Progenitor cell of endocrine pancreas (in vitro differentiated cells): ENCODE measurements at regions not wholly inside any gene's neighbourhood (a gene's known extent, or its start where the extent isn't known, plus 50 kb on each side); places are given as distances from the start of the nearest gene placed in this dataset.

Experiments used
- DNase-seq: peaks from one replicate; pipeline ENCODE4 v3.0.0; 2021; ENCODE audit warnings: low spot score; ENCODE audit not compliant: unreplicated experiment
- H3K27ac Mint-ChIP-seq: 2 replicates; pipeline ENCODE4 v1.8.0; 2021; ENCODE audit warnings: mild to moderate bottlenecking, moderate library complexity, mixed read lengths
- H3K27me3 Mint-ChIP-seq: 2 replicates; pipeline ENCODE4 v1.8.0; 2021; ENCODE audit warnings: mixed read lengths
- H3K36me3 Mint-ChIP-seq: 2 replicates; pipeline ENCODE4 v1.8.0; 2022; ENCODE audit warnings: mixed read lengths; ENCODE audit not compliant: insufficient read depth
- H3K4me1 Mint-ChIP-seq: 2 replicates; pipeline ENCODE4 v1.8.0; 2021; ENCODE audit warnings: low read depth, mixed read lengths
- H3K4me3 Mint-ChIP-seq: 2 replicates; pipeline ENCODE4 v1.8.0; 2021; ENCODE audit warnings: low read depth, mild to moderate bottlenecking, moderate library complexity, mixed read lengths
- H3K9me3 Mint-ChIP-seq: 2 replicates; pipeline ENCODE4 v1.8.0; 2021; ENCODE audit warnings: low read depth, mixed read lengths
- TF ChIP-seq, protein P1 (sequence below): fragments of 200-600 bp; sonication (generic); IDR thresholded peaks from one replicate; pipeline ENCODE4 v1.5.0; 2021; ENCODE audit warnings: antibody characterized with exemption, mild to moderate bottlenecking; ENCODE audit not compliant: unreplicated experiment

DNA sequence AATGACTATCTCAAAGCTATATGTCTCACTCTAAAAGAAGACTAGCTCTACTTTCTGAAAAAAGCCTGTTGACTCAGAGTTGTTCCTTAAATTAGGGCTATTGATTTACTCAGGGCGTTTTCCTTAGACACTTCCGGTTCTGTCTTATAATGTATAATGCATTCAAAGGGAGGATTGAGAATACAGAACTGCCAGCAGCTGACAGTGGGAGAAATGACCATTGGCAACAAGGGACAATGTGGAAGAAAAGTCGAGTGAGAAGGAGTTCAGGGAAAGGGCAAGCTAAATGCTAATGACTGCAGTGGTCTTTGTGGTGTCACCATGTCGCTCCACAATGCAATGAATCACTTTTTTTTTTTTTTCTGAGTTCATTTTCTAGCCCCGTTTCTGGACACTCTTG is 65.7 kb upstream of the ANKH start:
- Mint-ChIP-seq H3K4me1 (peaks cover 4% of the 10 kb centered on the region), H3K4me3 (no peak overlapping the region), H3K27ac (no peak overlapping the region), H3K9me3 (peaks cover 2% of the 10 kb centered on the region), H3K27me3 (no peaks in the 10 kb centered on the region), H3K36me3 (no peaks in the 10 kb centered on the region)
- TF ChIP-seq, protein P1, sequence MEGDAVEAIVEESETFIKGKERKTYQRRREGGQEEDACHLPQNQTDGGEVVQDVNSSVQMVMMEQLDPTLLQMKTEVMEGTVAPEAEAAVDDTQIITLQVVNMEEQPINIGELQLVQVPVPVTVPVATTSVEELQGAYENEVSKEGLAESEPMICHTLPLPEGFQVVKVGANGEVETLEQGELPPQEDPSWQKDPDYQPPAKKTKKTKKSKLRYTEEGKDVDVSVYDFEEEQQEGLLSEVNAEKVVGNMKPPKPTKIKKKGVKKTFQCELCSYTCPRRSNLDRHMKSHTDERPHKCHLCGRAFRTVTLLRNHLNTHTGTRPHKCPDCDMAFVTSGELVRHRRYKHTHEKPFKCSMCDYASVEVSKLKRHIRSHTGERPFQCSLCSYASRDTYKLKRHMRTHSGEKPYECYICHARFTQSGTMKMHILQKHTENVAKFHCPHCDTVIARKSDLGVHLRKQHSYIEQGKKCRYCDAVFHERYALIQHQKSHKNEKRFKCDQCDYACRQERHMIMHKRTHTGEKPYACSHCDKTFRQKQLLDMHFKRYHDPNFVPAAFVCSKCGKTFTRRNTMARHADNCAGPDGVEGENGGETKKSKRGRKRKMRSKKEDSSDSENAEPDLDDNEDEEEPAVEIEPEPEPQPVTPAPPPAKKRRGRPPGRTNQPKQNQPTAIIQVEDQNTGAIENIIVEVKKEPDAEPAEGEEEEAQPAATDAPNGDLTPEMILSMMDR: no peak
- DNase-seq: no peak

DNA sequence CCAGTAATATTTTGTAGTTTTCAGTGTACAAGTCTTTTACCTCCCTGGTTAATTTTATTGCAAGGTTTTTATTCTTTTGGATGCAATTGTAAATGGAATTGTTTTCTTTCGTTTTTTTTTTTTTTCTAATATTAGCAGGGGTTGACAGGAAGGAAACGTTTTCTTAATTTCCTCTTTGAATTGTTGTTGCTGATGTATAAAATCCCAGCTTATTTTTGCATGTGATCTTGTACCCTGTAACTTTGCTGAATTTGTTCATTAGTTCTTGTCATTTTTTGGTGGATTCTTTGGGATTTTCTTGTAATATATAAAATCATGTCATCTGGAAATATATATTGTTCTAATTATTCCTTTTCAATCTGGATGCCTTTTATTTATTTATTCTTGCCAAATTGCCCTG is 65.0 kb upstream of the ANKH start:
- H3K36me3 Mint-ChIP-seq: no peaks in the 10 kb centered on the region
- no peak overlapping the region for H3K27ac Mint-ChIP-seq
- TF ChIP-seq, protein P1: no peak
- no peak for DNase-seq
- H3K9me3 Mint-ChIP-seq: peaks cover 2% of the 10 kb centered on the region
- H3K27me3 Mint-ChIP-seq: no peaks in the 10 kb centered on the region
- peaks cover 4% of the 10 kb centered on the region for H3K4me1 Mint-ChIP-seq
- H3K4me3 Mint-ChIP-seq: no peak overlapping the region

DNA sequence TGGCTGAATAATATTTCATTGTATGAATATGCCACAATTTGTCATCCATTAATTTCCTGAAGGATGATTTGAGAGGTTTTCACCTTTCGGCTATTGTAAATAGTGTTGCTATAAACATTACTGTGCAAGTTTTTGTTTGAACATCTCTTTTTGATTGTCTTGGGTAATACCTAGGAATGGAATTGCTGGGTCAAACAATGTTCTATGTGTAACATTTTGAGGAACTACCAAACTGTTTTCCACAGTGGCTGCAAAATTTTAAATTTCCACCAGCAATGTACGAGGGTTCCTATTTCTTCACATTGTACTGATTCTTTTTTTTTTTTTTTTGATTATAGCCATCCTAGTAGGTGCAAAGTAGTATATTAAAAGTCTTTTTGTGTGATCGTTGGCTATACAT is 63.8 kb upstream of the ANKH start:
- no peak for DNase-seq
- Mint-ChIP-seq H3K36me3 (no peaks in the 10 kb centered on the region), H3K27me3 (no peaks in the 10 kb centered on the region), H3K9me3 (no peaks in the 10 kb centered on the region), H3K4me3 (no peak overlapping the region), H3K27ac (no peak overlapping the region), H3K4me1 (peaks cover 4% of the 10 kb centered on the region)
- TF ChIP-seq, protein P1: no peak

DNA sequence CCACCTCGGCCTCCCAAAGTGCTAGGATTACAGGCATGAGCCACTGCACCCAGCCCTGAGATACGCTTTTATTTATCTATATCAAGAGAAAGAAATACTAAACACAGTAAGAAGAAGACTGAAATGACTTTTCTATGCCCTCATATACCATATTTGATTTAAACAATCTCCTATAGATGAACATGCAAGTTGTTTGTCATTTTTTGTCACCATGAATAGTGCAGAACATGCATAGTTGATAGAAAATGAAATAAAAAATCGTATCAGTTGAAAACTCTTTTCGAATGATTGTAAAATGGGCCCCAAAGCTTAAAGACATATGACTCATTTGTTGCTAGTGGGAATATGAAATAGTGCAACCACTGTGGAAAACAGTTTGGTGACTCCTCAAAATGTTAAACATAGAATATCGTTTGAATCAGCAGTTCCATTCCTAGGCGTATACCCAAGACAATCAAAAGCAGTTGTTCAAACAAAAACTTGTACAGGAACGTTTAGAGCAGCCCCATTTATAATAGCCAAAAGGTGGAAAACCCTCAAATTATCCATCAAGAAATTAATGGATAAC is 61.4 kb upstream of the ANKH start:
- no peaks in the 10 kb centered on the region for H3K27me3 Mint-ChIP-seq
- no peak overlapping the region for H3K27ac Mint-ChIP-seq
- H3K4me1 Mint-ChIP-seq: peaks cover 4% of the 10 kb centered on the region
- H3K4me3 Mint-ChIP-seq: no peak overlapping the region
- DNase-seq: no peak
- no peaks in the 10 kb centered on the region for H3K36me3 Mint-ChIP-seq
- no peaks in the 10 kb centered on the region for H3K9me3 Mint-ChIP-seq
- TF ChIP-seq, protein P1: no peak

DNA sequence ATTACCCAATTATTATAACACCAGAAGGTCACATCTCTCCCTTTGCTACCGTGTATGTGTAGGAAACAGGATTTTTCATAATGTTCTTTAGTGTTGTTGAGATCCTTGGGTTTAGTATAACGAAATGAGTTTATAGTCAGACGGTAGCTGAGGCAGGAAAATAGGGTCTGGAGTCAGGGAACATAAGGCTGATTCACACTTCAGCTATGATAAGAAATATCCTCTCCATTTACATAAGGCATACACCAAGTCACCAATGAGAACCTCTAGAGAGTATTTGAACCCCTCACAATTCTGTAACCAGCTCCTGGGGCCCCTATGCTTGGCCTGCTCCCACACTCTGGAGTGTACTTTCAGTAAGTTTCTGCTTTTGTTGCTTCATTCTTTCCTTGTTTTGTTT is 58.9 kb upstream of the ANKH start:
- no peaks in the 10 kb centered on the region for H3K36me3 Mint-ChIP-seq
- no peaks in the 10 kb centered on the region for H3K9me3 Mint-ChIP-seq
- no peaks in the 10 kb centered on the region for H3K4me1 Mint-ChIP-seq
- DNase-seq: no peak
- TF ChIP-seq, protein P1: no peak
- H3K4me3 Mint-ChIP-seq: no peak overlapping the region
- peaks cover 2% of the 10 kb centered on the region for H3K27me3 Mint-ChIP-seq
- H3K27ac Mint-ChIP-seq: no peak overlapping the region
